HG03060 (cell line): ENCODE measurements at regions not wholly inside any gene's neighbourhood (a gene's known extent, or its start where the extent isn't known, plus 50 kb on each side); places are given as distances from the start of the nearest gene placed in this dataset.
"Not testable (repeated sequence)": the region's sequence is repeated elsewhere in the genome, so short reads cannot be mapped to it uniquely, and the experiment has no call there.

Experiments
- ATAC-seq: cut with Tn5 transposase; IDR thresholded peaks from one replicate; pipeline ENCODE4 v1.9.1; 2021; ENCODE audit warnings: low read depth, moderate number of reproducible peaks; ENCODE audit not compliant: unreplicated experiment

DNA sequence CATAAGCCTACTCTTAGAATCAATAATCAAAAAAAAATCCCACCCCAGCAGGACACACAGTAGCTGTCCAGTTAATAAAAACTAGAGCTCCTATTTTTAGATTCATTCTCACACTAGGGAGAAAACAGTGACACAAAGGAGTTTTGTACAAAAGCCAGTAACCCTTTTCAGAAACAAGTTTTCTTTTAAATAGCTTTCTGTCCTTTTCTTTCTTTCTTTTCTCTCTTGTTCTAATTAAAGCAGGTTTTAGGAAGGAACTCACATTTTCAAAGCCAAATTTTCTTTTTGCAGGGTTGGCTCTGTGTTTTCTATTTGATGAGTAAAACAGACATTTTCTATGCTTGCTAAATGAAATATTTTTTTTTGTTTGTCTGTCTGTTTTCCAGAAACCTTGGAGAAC, 1390.7 kb downstream of the FAM181B start:
- no peak for ATAC-seq

DNA sequence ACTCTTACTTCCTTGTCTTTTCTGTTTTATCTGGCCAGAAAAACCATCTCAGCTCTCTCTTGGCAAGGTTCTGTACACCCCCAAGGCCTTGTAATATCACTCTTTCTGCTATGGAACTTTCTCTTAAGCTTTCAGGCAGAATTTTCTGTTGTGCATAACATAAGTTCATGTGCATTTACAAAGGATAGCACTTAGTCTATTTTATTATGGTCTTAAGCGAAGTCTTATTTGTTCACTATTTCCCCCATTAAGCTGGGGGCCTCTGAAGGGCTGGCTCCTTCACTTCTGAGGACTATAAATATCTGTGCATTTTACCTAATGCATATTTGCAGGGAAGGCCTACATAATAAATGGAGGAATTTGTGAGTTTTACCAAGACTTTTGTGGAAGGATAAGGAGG, 1393.4 kb downstream of the FAM181B start:
- no peak for ATAC-seq

DNA sequence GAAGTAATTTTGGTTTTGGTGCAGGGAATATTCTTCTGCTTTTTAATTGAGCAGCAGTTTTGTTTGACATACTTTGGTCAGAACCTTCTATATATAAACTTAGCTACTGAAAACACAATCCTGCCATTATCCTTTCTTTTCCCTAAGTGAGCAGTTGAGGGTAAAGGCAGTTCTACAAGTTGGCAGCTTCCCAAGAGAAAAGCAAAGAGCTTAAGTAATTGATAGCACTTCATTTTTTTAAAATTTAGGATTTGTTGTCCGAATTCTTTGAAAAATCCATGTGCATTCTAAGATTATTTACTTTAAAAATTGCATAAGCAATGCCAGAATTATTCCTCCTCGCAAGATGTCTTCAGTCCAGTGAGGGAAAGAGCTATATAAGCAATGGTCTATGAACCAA, 1394.1 kb downstream of the FAM181B start:
- ATAC-seq: no peak

DNA sequence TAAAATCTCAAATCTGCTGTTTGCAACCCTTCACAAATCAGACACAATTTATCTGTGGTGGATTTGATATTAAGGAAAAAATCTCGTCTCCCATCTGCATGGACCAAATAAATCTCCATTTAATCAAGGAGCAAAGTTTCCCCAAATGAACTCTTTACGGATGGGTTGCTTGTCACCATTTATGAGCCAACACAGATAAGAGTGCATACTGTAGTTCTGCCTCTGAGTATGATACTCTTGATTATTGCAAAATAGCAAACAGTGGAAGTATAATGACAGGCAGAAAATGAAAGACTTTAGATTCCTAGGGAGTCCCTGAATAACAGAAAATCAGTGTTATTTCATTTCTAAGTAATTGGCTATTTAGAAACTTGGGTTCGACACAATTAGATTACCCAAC, 1395.9 kb downstream of the FAM181B start:
- no peak for ATAC-seq

DNA sequence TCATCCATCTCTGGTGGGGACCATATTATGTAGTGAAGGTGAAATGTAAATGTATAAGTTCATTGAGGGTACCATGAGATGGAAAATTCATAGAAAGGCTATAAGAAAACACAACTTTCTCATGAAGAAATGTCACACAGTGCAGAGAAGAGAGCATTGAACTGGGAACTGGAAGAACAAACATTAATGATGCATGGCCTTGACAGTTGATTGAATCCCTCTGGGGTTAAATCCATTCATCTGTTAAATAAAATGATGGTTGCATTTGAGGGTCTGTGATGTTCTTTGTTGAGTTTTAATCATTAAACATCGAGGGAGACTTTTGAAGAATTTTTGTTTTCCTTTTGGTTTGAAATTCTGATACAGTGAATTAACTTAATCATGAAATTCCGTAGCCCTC, 1401.4 kb downstream of the FAM181B start:
- ATAC-seq: no peak

DNA sequence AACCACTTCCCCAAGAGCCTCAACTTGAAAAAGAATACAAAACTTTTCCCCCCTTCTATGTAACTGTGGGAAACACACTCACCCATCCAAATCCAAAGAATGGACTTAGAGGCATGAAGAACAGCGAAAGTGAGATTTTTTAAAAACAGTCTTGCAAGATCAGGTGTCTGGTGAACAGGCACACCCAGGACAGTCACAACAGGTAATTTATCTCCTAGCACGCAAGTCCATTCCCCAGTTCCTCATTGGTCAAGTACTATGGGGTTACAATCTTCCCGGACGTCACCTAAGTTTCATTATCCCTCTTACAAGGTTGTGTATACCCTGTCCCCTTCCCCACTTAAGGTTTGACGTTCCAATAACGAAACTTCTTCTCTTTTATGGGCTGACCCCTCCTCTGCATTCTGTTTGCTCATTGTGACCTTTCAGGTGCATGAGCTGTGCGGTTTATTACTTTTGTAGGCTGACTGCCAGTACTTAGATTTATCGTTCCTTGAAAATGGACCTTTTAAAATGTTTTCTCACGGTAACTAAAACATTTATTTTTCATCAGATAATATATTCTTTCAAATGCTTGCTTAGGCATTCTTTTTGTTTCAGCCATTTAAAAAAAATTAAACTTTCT, 1401.9 kb downstream of the FAM181B start:
- no peak for ATAC-seq

DNA sequence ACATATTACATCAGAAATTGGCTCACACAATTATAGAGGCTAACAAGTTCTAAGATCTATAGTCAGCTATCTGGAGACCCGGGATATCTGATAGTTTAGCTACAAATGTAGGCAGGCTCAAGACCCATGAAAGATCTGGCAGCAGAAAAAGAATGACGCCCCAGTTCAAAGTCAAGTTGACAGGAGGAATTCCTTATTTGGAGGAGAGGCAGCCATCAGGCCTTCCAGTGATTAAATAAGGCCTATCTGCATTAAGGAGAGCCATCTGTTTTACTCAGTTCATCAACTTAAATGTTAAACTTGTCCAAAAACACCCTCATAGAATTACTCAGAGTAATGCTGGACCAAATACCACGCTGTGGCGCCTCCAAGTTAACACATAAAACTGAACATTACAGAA, 1402.6 kb downstream of the FAM181B start:
- no peak for ATAC-seq

DNA sequence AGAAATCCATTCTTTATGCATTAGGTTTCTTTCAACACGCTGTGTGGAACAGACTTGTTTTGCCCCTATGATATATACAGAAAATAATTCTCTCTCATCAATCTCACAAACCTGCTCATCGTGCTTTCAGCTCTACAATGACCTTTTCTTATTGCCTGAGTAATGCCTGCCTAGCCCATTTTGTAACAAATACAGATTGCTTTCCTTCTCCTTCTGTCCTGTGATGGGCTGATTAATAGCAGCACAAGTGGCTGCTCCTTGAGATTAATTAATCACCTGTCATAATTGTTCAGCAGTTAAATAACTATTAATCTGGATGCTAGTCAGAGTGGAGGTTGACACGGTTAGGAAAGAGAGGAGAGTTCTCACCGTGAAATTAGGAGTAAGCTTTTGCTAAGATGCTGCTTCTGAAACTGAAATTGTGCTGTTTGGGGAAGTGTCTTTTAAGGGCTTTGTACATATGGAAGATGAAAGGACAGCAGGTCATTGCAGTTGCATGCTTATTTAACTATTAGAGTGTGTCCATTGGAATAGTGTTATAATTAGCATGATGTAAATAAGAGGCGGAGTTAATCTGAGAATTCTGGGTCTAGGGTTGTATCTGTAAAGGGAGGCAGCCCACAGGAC, 1430.5 kb downstream of the FAM181B start:
- ATAC-seq: no peak

DNA sequence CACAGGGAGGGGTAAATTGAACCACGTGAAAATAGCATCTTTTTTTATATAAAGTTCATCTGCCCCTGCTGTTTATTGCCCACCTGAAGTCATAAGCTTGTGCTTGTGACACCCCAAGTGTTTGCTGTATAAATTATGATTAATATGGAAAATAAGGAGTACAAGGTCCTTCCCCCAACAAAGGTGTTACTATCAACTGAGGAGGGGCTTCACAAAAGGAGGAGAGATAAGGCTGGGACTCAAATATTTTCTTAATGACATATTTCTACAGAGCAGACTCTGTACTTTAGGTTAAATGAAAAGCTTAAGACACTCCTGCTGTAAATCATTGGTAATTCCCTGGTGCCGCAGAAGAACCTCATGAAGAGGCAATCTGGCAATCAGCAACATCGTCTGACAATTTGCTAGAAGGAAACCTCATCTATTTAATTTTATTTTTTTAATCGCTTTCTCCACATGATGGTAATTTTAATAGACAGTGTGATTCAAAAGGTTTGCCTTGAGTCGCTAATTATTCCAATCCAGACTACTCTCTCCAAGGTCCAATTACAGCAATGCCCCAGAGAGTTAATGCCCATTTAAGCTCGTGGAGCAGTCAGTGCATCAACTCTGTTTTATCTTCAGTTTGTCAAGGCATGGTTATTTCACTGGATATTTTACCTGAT, 1432.4 kb downstream of the FAM181B start:
- ATAC-seq: no peak

DNA sequence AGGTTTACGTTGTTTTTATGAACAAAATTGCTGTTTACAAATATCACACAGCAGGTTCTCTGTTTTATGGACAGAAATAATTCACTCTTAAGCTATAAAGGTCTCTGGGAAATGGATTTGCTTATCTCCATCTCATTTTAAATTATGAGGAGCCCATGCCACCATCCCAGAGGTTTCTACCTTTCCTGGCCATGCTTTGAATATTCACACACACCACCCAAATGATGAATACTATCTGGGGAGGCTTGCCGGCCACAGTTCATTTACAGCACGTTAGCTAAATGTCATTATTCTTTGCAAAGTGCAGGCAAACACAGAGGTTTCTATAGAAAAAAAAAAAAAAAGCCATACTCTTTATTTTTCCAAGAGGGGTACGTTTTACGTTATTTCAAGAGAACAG, 1446.7 kb downstream of the FAM181B start:
- ATAC-seq: no peak

DNA sequence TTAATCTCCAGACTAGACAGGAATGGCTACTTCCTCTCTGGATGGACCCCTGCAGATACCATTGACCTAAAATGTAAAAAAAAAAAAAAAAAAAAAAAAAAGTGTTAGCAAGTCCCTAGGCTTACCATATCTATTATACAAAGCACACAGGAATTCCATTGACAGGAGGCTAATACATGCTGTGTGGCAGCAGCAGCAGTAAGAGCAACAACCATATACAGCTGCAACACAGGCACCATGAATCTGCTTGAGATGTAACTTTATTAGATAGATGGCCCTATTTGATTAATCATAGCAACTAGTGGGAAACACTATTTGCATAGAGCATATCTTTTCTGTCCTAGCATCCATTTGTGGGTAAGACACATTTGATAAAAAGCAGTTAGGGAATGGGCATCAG, 1447.1 kb downstream of the FAM181B start:
- no peak for ATAC-seq

DNA sequence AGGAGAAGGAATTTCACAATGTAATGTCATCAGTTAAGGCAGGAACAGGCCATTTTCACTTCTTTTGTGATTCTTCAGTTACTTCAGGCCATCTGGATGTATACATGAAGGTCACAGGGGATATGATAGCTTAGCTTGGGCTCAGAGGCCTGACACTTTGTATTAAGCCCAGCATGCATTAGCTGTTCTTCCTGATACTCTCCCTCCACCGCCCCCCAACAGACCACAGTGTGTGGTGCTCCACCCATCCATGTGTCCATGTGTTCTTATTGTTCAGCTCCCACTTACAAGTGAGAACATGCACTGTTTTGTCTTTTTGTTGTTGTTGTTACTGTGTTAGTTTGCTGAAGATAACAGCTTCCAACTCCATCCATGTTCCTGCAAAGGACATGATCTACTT, 1453.4 kb downstream of the FAM181B start:
- not testable (repeated sequence) for ATAC-seq

DNA sequence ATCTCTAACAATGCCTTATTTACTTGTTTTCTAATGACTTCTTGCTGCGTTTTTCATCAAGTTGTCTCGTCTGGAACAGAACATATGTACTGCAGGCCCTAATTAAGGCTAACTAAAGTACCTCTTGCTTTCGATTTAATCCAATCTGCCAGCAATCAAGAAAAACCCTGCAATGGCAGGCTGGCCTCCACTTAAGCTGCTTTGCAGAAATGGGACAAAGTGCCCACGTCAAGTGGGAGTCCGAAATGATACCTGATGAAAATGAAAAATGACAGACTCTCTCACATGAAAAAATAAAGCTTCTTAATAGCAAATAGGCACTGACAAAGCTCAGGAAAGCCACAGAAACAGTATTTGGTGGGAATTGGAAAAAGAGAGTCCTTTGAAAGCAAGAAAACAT, 1454.7 kb downstream of the FAM181B start:
- ATAC-seq: no peak

DNA sequence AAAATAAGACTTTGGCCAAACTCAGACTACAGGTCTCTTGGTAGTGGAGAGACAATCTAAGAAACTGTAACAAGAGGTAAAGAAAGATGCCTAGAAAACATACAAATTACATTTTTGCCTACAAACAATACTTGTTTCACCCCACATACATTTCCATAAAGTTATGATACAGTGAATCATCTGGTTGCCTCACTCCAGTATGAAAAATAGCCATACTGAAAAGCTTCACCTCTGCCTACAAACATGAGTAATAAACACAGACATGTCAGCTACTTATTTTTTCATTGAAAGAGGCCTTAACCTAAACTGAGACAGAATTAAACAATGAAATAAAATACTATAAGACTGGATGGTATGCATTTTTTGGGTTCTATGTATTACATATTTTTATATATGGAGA, 1463.0 kb downstream of the FAM181B start:
- ATAC-seq: no peak

DNA sequence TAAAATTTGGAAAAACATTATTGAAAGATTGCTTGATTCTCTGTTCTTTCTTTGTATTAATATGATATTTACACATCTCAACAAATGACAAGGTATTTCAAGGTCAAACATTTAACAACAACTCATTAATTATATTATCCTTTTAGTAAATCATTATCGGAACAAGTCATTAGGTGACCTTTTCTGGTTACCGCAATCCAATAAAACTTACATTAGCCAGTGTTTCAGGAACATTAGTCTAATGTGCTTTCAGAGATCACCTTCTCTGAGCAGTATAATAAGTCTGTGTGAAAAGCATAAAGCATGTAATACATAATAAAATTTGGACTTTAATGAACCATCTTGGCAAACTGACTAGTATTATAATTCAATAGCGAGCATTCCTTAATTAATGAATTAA, 1466.4 kb downstream of the FAM181B start:
- no peak for ATAC-seq

DNA sequence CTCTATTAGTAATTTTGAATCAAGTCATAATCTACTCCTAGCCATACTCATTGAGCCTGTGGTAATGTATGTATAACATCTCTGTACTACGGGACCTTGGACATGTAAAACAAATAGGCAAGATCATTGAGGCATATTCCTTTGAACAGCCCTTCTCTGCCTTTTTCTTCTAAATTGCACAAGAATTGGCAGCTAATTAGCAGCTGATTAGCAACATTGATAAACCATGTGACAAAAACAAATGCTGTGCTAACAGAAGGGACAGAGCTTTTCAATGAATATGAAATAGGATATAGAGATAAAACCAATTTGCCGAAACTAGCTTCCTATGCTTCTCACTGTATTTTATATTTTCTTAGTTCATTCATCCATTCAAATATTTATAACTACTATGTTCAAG, 1474.2 kb downstream of the FAM181B start:
- no peak for ATAC-seq

DNA sequence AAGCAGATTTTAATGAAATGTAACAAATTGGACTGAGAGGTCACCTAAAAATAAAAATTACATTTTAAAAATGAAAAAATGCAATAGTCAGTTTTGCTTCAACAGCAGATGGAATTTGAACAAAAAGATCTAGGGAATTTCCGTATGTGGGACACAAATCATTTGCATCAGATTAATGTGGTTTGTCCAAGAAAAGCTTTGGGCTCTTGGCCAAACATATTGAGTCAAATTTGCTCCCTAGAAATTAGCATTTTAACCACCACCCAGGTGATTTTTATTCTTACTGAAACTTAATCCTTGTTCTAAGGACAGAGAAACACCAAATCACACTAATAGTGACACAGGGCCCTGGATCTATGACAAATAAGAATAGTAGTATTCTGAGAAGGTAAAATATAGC, 1477.8 kb downstream of the FAM181B start:
- ATAC-seq: no peak

DNA sequence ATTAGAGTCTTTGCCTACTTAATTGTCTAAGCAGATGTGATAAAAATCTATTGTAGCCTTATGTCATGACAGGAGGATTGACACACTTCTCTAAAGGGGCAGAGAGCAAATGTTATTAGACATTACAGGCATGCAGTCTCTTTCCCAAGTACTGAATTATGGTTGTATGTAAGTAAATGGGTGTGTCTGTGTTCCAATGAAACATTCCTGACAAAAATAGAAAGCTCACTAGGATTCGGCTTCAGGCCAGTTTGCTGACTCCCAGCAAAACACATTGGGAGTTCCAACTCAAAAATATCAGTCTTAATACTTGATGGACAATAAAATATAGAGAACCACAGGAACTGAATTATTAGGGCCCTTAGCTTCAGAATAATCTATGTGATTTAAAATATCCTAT, 1480.4 kb downstream of the FAM181B start:
- ATAC-seq: no peak

DNA sequence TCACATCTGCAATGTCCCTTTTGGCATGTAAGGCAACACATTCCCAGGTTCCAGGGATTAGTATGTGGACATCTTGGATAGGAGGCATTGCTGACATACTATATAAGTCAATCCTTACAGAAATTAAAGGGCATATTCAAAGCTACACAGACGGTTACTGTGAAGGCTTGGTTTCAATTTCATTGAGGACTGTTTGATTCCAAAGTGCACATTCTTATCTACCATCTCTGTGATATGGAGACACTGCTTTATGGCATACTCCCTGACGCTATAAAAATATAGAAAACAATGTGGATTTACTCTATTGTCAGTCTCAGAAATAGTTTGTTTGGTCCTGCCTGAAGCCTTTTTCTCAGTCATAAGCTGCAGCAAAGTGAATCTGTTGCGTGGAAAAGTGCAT, 1486.7 kb downstream of the FAM181B start:
- ATAC-seq: no peak

DNA sequence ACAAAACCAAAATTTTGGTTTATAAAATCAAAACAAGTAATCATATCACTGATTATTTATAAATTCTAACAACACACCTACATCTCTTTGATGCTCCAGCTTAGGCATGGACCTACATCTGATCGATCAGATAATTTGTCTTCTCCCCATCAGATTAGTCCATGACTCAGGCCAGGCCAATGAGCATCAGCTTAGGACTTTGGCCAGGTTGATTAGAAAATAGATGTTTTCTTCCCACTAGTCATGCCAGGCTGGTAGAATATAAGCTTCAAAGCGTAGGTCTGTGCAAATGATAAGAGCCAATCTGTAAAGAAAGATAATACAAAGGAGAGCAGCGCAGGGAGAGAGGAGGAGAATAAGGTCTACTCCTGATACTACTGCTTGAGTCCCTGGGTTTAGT, 1487.9 kb downstream of the FAM181B start:
- no peak for ATAC-seq

DNA sequence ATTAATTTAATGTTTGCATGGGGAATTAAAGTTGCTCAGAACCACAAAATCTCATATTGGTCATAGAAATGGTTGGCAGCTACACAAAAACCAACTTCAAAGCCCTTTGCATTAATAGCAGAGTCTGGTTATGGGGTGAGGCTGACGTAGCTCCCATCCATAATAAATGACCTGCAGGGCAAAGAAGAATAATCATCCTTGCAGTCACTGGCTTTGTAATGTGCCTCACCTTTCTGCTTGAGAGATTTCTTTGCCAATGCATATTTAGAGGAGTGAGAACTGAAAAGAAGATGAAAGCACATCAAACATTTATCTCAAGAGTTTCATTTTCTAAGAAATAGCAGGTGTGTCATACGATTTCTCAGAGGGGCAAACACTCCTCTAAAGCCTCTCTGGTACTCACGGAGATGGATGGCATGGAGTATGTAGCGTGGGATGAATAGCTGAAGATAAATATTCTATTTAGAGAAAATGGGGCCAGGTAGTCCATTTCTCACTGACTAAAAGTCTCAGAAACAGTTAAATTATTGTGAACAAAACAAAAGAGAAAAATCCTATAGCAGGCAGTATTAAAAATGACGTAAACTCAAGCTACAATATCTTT, 1491.9 kb downstream of the FAM181B start:
- no peak for ATAC-seq

DNA sequence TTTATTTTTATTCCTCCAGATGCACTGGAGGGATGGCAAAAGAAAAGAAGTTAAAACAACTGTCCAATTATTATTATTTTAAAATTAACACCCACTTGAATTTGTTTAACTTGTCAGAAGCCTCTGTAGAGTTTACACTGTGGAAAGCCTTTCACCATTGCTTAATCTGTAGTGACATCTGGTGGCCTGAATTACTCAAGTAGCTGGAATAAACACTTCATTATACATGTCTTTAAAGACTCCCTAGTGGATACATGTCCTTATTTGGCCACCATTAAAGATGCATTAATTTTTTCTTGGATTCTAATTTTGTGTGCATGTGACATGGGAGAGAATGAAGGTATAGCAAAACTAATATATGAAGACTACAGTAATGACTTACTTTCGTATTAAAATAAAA, 1496.5 kb downstream of the FAM181B start:
- ATAC-seq: peak; percentile 62
